Endothelial cell of umbilical vein (primary cell): ENCODE measurements at regions not wholly inside any gene's neighbourhood (a gene's known extent, or its start where the extent isn't known, plus 50 kb on each side); places are given as distances from the start of the nearest gene placed in this dataset.

Source experiments
- CTCF ChIP-seq, 2 donors: IDR thresholded peaks; 1 replicate in 1 of 2; 2 replicates in 1 of 2; pipeline ENCODE4 v1.5.1; 2011; ENCODE audit warnings: low read length in 2 of 2, mild to moderate bottlenecking in 2 of 2, moderate library complexity in 2 of 2, control low read depth in 1 of 2, inconsistent platforms in 1 of 2, low read depth in 1 of 2; ENCODE audit not compliant: insufficient read depth in 1 of 2; ENCODE audit errors: extremely low read depth in 1 of 2
- EZH2 ChIP-seq: IDR thresholded peaks from 2 replicates; pipeline ENCODE4 v1.6.1; 2012; ENCODE audit warnings: borderline replicate concordance, low read depth, mild to moderate bottlenecking, moderate library complexity, low read length, inconsistent platforms; ENCODE audit not compliant: severe bottlenecking
- FOS ChIP-seq: IDR thresholded peaks from 2 replicates; pipeline ENCODE4 v1.6.1; 2011; ENCODE audit warnings: mild to moderate bottlenecking, low read length, moderate library complexity, borderline replicate concordance; ENCODE audit not compliant: insufficient read depth
- GATA2 ChIP-seq: IDR thresholded peaks from 2 replicates; pipeline ENCODE4 v1.7.0; 2011; ENCODE audit warnings: low read depth, mild to moderate bottlenecking, moderate library complexity, mixed read lengths, low read length; ENCODE audit not compliant: insufficient read length, insufficient read depth
- MYC ChIP-seq: IDR thresholded peaks from one replicate; pipeline ENCODE4 v1.6.1; 2011; ENCODE audit warnings: mild to moderate bottlenecking, low read depth, low read length
- POLR2A ChIP-seq: IDR thresholded peaks from 2 replicates; pipeline ENCODE4 v1.6.1; 2012; ENCODE audit warnings: low read depth, mild to moderate bottlenecking, control low read depth, low read length
- POLR2AphosphoS5 ChIP-seq: IDR thresholded peaks from 2 replicates; pipeline ENCODE4 v1.6.1; 2012; ENCODE audit warnings: low read depth, mild to moderate bottlenecking, control low read depth, low read length, moderate library complexity; ENCODE audit not compliant: insufficient read depth
- TF ChIP-seq, protein P1 (sequence below): IDR thresholded peaks from 2 replicates; pipeline ENCODE4 v1.6.1; 2011; ENCODE audit not compliant: insufficient read depth, insufficient read length

DNA sequence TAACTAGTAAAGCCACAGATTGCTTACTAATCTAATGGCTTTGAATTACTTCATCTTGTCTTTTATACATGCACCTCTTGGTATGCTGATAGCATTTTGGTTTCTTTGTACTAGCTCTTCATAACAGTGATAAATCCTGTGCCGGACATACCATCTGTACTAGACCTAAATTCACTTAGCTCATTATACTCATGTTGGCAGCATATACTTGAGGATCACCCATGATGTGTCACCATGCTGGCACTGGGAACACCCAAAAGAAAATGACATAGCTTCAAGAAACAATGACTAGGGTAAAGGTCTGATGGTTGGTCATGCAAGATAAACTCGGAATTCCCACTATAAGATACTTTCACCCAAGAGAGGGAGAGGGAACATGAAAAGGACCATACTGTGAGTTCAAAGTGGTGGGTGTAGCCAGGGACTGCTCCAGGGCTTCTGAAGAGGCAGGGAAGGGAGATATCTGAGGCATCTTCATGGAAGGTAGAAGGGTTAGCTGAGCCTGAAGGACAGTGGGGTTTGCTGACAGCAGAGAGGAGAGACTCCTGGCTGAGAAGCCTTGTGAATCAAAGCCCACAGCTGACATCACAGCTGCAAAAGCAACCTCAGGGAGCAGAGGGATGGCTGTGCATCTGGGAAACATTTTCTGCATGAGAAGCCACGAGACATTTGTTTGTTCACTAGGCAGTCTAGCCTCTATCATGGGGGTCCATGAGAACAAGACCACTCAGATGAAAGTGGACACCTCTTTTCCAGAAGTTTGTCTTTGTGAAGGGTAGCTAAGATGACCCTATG is 314.2 kb downstream of the RAB28 start:
- no peak for TF ChIP-seq CTCF (IDR thresholded peaks at IDR 0.05; ENCODE audit: extremely low read depth in 1 of 2, insufficient read depth in 1 of 2, low read depth in 1 of 2, low read length in 2 of 2)
- TF ChIP-seq POLR2A = no peak
- TF ChIP-seq, protein P1, sequence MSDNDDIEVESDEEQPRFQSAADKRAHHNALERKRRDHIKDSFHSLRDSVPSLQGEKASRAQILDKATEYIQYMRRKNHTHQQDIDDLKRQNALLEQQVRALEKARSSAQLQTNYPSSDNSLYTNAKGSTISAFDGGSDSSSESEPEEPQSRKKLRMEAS = no peak
- no peak for TF ChIP-seq GATA2
- no peak for TF ChIP-seq EZH2
- TF ChIP-seq POLR2AphosphoS5 = no peak
- no peak for TF ChIP-seq MYC
- TF ChIP-seq FOS = no peak
